Epithelial cell of esophagus (primary cell): ENCODE measurements at regions not wholly inside any gene's neighbourhood (a gene's known extent, or its start where the extent isn't known, plus 50 kb on each side); places are given as distances from the start of the nearest gene placed in this dataset.

Source experiments
- DNase-seq: peaks from one replicate; pipeline ENCODE4 v3.0.0; 2010; ENCODE audit warnings: low read depth
- H3K4me3 ChIP-seq: 2 replicates; pipeline ENCODE4 v1.5.1; 2011; ENCODE audit warnings: mild to moderate bottlenecking, low read length, control low read depth
- CTCF ChIP-seq: IDR thresholded peaks from 2 replicates; pipeline ENCODE4 v1.5.1; 2011; ENCODE audit warnings: low read depth, mild to moderate bottlenecking, low read length, control low read depth, inconsistent platforms; ENCODE audit not compliant: insufficient read depth; ENCODE audit errors: missing control alignments

DNA sequence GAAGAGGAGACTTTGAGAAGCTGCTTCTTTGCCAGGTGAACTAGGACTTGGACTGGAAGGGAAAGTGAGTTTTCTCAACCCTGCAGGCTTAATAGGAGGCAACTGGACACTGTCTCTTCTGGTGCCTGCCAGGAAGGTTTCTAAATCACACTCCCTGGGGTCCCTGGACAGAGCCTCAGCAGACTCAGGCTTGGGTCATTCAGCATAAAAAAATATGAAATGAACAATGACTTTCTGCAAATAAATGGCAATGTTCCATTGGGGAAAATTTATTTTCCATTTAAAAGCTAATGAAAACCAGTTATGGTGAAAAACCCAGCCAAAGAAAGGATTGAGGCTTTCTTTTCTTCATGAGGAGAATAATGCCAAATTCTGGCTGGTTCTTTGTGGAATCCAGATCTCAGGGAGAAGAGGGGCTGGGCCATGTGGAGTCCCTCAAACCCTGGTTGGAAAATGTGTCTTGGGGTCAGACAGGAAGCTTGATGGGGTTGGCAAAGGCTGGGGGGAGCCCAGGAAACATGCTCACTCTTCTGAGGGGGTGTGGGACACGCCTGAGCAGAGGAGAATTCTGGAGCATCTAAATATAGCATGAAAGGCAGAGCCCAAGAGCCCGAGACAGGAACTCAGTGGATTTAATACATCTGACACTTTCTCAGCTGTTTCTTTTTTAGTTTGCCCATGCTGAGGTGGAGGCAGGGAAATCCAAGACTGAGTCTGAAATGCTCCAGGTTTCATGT, 65.2 kb upstream of the EMX2 start:
- DNase-seq, result no peak
- H3K4me3 ChIP-seq, result no peak overlapping the region
- no peak for TF ChIP-seq CTCF

DNA sequence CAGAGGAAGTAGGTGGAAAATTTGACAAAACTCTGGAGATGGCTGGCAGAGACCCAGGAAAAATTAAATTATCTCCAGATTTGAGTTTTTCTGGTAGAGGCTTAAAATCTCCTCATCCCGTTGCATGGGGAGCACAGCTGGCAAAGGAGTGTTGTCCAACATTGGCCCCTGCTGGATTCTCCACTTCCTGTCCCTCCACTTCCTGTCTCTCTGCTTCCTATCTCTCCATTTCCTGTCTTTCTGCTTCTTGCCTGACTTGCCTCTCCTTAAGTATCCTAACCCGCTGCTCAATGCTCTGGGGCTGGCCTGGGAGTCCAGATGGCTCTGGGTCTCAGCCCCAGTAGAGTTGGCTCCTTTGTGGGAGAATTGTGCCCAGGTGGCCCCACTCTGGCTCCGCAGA, 65.8 kb upstream of the EMX2 start:
- DNase-seq, result no peak
- H3K4me3 ChIP-seq, result no peak overlapping the region
- no peak for TF ChIP-seq CTCF

GRCh38 chr10:117476281-117476680, 66.3 kb upstream of the EMX2 start:
- no peak for TF ChIP-seq CTCF
- DNase-seq, result no peak
- H3K4me3 ChIP-seq, result no peak overlapping the region

GRCh38 chr10:117472872-117473271, 69.7 kb upstream of the EMX2 start:
- no peak for TF ChIP-seq CTCF
- DNase-seq, result no peak
- H3K4me3 ChIP-seq, result no peak overlapping the region

GRCh38 chr10:117471344-117471874, 71.1 kb upstream of the EMX2 start:
- TF ChIP-seq CTCF, result no peak
- no peak for DNase-seq
- H3K4me3 ChIP-seq, result no peak overlapping the region

DNA sequence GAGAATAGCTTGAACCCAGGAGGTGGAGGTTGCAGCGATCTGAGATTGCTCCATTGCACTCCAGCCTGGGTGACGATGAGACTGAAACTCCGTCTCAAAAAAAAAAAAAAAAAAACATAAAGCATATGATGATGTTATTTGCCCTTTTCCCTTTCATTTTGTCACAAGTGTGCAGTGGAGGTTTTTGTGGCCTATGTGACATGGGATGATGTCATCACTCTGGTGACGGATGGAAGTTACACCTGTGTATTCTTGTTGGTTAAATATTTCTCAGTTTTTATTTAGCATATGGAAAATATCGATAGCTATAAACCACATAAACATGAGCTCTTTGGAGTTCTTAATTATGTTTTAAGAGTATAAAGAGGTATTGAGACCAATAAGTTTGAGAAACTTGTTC, 71.8 kb upstream of the EMX2 start:
- TF ChIP-seq CTCF, result no peak
- DNase-seq, result no peak
- H3K4me3 ChIP-seq, result no peak overlapping the region

DNA sequence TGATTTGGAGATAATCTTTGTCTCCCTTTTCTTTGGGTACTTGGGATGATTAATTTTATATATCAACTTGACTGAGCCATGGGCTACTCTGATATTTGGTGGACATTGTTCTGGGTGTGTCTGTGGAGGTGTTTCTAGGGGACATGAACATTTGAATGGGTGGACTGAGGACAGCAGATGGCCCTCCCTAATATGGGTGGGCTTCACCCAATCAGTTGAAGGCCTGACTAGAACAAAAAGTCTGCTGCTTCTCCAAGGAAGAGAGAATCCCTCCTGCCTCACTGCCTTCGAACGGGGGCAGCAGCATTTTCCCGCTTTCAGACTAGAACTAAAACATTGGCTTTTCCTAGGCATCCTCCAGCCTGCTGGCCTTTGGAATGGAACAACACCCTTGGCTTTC, 73.9 kb upstream of the EMX2 start:
- no peak overlapping the region for H3K4me3 ChIP-seq
- no peak for DNase-seq
- no peak for TF ChIP-seq CTCF
